GM12878 (cell line): ENCODE measurements at regions not wholly inside any gene's neighbourhood (a gene's known extent, or its start where the extent isn't known, plus 50 kb on each side); places are given as distances from the start of the nearest gene placed in this dataset.

Experiments
- ATAC-seq: fragments of 200-7000 bp; cut with Tn5 transposase; 3 replicates; pipeline ENCODE4 v1.9.1; 2020; ENCODE audit warnings: mild to moderate bottlenecking, moderate library complexity
- BruUV-seq: library from RNA; stranded (reverse); fragments of 400-500 nt; replicated peaks from 2 replicates; lab custom pipeline; 2021; lab: Mats Ljungman, UMichigan
- CTCF ChIA-PET: fragments of 300-600 bp; sonication (Branson Sonifier 250); formaldehyde crosslinking; extraction: SDS; loops from one replicate; lab custom pipeline; 2021; ENCODE audit warnings: inconsistent platforms; lab: Yijun Ruan, JAX
- POLR2A ChIA-PET: fragments of 350-600 bp; formaldehyde crosslinking; extraction: SDS; loops from one replicate; lab custom pipeline; 2021; ENCODE audit warnings: inconsistent platforms; lab: Charles Lee
- RAD21 ChIA-PET: fragments of 300-600 bp; sonication (Branson Sonifier 250); formaldehyde crosslinking; loops from one replicate; lab custom pipeline; 2023; ENCODE audit warnings: antibody characterized with exemption; ENCODE audit not compliant: unreplicated experiment; lab: Charles Lee
- SMC1A ChIA-PET: fragments of 300-600 bp; sonication (Branson Sonifier 250); formaldehyde crosslinking; loops from one replicate; lab custom pipeline; 2023; ENCODE audit not compliant: unreplicated experiment, uncharacterized antibody; lab: Charles Lee
- DNase-seq: peaks from one replicate; pipeline ENCODE4 v3.0.0-alpha.2; 2011; ENCODE audit warnings: low read depth, low spot score
- FAIRE-seq: peaks from 3 replicates; lab custom pipeline; 2011; peaks lifted over from hg19 to GRCh38; lab: Jason Lieb, UNC
- H2AFZ ChIP-seq: 2 replicates; pipeline ENCODE4 v1.6.0; 2011; ENCODE audit warnings: low read depth, low read length, control low read depth; ENCODE audit not compliant: control insufficient read depth
- H3K27ac ChIP-seq: 2 replicates; pipeline ENCODE4 v1.5.1; 2011; ENCODE audit warnings: control low read depth; ENCODE audit not compliant: control insufficient read depth, insufficient read depth
- H3K27me3 ChIP-seq, 2 experiments: replicated peaks in 1 of 2; 2 replicates each; pipeline versions ENCODE4 v1.6.0 to v1.6.1; 2011; ENCODE audit warnings: low read length in 1 of 2; ENCODE audit not compliant: control insufficient read depth in 2 of 2, insufficient read depth in 2 of 2
- H3K36me3 ChIP-seq, 2 experiments: 2 replicates each; pipeline ENCODE4 v1.5.1; 2011; ENCODE audit warnings: low read length in 1 of 2; ENCODE audit not compliant: control insufficient read depth in 2 of 2, insufficient read depth in 2 of 2
- H3K4me1 ChIP-seq: 2 replicates; pipeline ENCODE4 v1.6.1; 2011; ENCODE audit warnings: mild to moderate bottlenecking, low read length, moderate library complexity, mixed read lengths; ENCODE audit not compliant: control insufficient read depth, insufficient read depth
- H3K4me2 ChIP-seq: 2 replicates; pipeline ENCODE4 v1.6.0; 2011; ENCODE audit warnings: control low read depth; ENCODE audit not compliant: control insufficient read depth, insufficient read depth
- H3K4me3 ChIP-seq: fragments of 200-600 bp; sonication (generic); 2 replicates; pipeline ENCODE4 v1.5.1; 2016
- H3K79me2 ChIP-seq: 2 replicates; pipeline ENCODE4 v1.6.0; 2011; ENCODE audit warnings: low read length; ENCODE audit not compliant: control insufficient read depth, insufficient read depth
- H3K9ac ChIP-seq: 2 replicates; pipeline ENCODE4 v1.8.0; 2011; ENCODE audit warnings: low read length, control low read depth, mixed read lengths; ENCODE audit not compliant: control insufficient read depth, insufficient read depth
- H3K9me3 ChIP-seq: replicated peaks from 3 replicates; pipeline ENCODE4 v1.5.1; 2011; ENCODE audit warnings: mild to moderate bottlenecking, low read length; ENCODE audit not compliant: control insufficient read depth, insufficient read depth
- H4K20me1 ChIP-seq: 2 replicates; pipeline ENCODE4 v1.6.0; 2011; ENCODE audit not compliant: control insufficient read depth, insufficient read depth
- EGR1 ChIP-seq, 2 experiments: IDR thresholded peaks; 1 replicate in 1 of 2; 2 replicates in 1 of 2; pipeline ENCODE4 v1.6.1; 2011 to 2012; ENCODE audit warnings: low read depth in 2 of 2, low read length in 2 of 2, borderline replicate concordance in 1 of 2, mild to moderate bottlenecking in 1 of 2, moderate library complexity in 1 of 2
- GATAD2B ChIP-seq: fragments of 450-650 bp; conservative IDR thresholded peaks from 2 replicates; pipeline ENCODE4 v1.6.1; 2017; ENCODE audit warnings: low read depth, mild to moderate bottlenecking, moderate library complexity
- HDGF ChIP-seq: fragments of 450-650 bp; IDR thresholded peaks from 2 replicates; pipeline ENCODE4 v1.6.1; 2016; ENCODE audit warnings: antibody characterized with exemption
- IKZF2 ChIP-seq, 2 experiments: fragments of 450-650 bp; IDR thresholded peaks; 2 replicates each; pipeline ENCODE4 v1.6.1; 2017; ENCODE audit warnings: mild to moderate bottlenecking in 2 of 2, moderate library complexity in 2 of 2
- YBX1 ChIP-seq: fragments of 450-650 bp; IDR thresholded peaks from 2 replicates; pipeline ENCODE4 v1.6.1; 2016; ENCODE audit warnings: antibody characterized with exemption
- WGBS: methylation state at CpG from one replicate; pipeline ENCODE4 v1.1.6; 2016; ENCODE audit warnings: low lambda C conversion rate; ENCODE audit not compliant: insufficient replicate concordance, insufficient coverage; ENCODE audit errors: missing lambda C conversion rate; 5-methylcytosine and 5-hydroxymethylcytosine counted together
- in situ Hi-C: fragments of 300-500 bp; cut with MboI; formaldehyde crosslinking; loops from 9 replicates; pipeline ENCODE4 v1.14.3; 2018; ENCODE audit warnings: mixed read lengths
- intact Hi-C: fragments of 100-400 bp; cut with micrococcal nuclease; formaldehyde crosslinking; loops from one replicate; pipeline ENCODE4 v1.14.2; 2022; ENCODE audit not compliant: unreplicated experiment
- TF ChIP-seq, protein P1 (sequence below): fragments of 450-650 bp; IDR thresholded peaks from 2 replicates; pipeline ENCODE4 v1.6.1; 2017; ENCODE audit warnings: mild to moderate bottlenecking, low read depth, inconsistent platforms; ENCODE audit not compliant: poor library complexity, severe bottlenecking

DNA sequence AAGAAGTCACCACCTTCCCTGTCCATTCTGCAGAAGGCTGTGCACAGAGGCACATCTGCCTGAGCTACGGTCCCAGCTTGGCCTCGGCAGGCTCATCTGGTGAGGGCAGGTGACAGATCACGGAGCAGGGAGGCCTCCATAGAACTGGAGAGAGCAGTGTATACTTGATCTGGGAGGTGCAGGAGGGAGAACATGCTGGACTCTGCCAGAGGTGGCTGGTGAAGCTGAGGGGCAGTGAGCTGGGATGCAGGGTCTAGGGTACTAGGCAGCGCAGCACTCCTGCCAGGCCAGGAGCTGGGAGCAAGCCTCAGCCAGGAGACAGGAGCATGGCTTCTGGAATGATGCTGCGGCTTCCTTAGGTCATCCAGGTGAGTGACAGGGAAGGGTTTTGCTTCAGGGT lies 553.0 kb downstream of the TCERG1L start:
- no peaks in the 10 kb centered on the region for H3K9me3 ChIP-seq
- no peak for FAIRE-seq
- H3K27me3 ChIP-seq: no peaks in the 10 kb centered on the region
- DNase-seq: no peak
- no peak overlapping the region for H2AFZ ChIP-seq
- ChIA-PET CTCF (no interaction called here), RAD21 (no interaction called here), POLR2A (no interaction called here), SMC1A (no interaction called here)
- no peak for TF ChIP-seq YBX1
- no peak for ATAC-seq
- H3K36me3 ChIP-seq: no peaks in the 10 kb centered on the region
- WGBS: 28% methylated on average over 5 of the region's 5 CpGs
- no peaks in the 10 kb centered on the region for H3K4me1 ChIP-seq
- H3K27ac ChIP-seq: no peak overlapping the region
- BruUV-seq: no TSS peak
- H4K20me1 ChIP-seq: no peaks in the 10 kb centered on the region
- H3K79me2 ChIP-seq: no peaks in the 10 kb centered on the region
- H3K4me2 ChIP-seq: no peak overlapping the region
- H3K9ac ChIP-seq: no peak overlapping the region
- intact Hi-C loops: no loop called here
- in situ Hi-C loops: no loop called here
- H3K4me3 ChIP-seq: no peak overlapping the region

DNA sequence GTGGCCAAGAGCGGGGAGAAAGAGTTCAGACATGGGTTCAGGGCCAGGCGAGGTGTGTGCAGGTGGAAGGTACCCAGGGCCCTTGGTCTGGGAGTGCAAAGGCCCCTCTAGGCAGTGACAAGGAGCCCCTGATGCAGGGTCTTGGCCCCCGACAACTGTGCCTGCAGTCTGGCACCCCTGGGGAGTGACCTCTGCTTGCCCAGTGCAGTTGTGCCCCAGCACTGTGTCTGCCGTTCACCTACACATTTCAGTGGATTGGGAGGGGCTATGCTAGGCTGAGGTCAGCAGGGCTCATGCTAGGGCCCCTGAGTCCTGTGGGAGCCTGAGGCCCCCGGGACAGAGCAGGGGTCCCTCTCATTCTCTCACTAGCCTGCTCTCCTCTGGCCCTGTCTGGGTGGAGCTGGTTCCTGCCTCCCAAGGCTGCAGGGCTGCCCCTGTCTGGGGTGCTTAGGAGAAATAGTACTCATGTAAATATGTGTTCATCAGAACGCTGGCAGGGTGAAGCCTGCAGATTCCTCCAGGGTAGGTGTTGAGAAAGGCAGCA lies 550.4 kb downstream of the TCERG1L start:
- in situ Hi-C loops: no loop called here
- Histone ChIP-seq H3K79me2 (no peaks in the 10 kb centered on the region), H3K27me3 (no peaks in the 10 kb centered on the region), H3K27ac (no peak overlapping the region), H3K9ac (no peak overlapping the region), H2AFZ (no peak overlapping the region), H3K9me3 (no peaks in the 10 kb centered on the region)
- 29% methylated on average over 6 of the region's 6 CpGs for WGBS
- POLR2A ChIA-PET: no interaction called here
- no peak for DNase-seq
- no TSS peak for BruUV-seq
- TF ChIP-seq IKZF2 (IDR thresholded peaks at IDR 0.05) (no peak), EGR1 (IDR thresholded peaks at IDR 0.05; ENCODE audit: borderline replicate concordance in 1 of 2, low read depth in 2 of 2, low read length in 2 of 2) (no peak), HDGF (no peak), YBX1 (no peak), GATAD2B (no peak)
- TF ChIP-seq, protein P1, sequence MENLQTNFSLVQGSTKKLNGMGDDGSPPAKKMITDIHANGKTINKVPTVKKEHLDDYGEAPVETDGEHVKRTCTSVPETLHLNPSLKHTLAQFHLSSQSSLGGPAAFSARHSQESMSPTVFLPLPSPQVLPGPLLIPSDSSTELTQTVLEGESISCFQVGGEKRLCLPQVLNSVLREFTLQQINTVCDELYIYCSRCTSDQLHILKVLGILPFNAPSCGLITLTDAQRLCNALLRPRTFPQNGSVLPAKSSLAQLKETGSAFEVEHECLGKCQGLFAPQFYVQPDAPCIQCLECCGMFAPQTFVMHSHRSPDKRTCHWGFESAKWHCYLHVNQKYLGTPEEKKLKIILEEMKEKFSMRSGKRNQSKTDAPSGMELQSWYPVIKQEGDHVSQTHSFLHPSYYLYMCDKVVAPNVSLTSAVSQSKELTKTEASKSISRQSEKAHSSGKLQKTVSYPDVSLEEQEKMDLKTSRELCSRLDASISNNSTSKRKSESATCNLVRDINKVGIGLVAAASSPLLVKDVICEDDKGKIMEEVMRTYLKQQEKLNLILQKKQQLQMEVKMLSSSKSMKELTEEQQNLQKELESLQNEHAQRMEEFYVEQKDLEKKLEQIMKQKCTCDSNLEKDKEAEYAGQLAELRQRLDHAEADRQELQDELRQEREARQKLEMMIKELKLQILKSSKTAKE: no peak
- TF ChIP-seq, all 136 proteins: peak for 0
- Histone ChIP-seq H3K4me1 (no peaks in the 10 kb centered on the region), H3K36me3 (no peaks in the 10 kb centered on the region), H3K4me2 (no peak overlapping the region), H3K4me3 (no peak overlapping the region), H4K20me1 (no peaks in the 10 kb centered on the region)
- CTCF ChIA-PET: no interaction called here
- intact Hi-C loops: no loop called here
- ATAC-seq: no peak
- no peak for FAIRE-seq
- RAD21 ChIA-PET: no interaction called here
- SMC1A ChIA-PET: no interaction called here
